ENCODE measurements at regions not wholly inside any gene's neighbourhood (a gene's known extent, or its start where the extent isn't known, plus 50 kb on each side); places are given as distances from the start of the nearest gene placed in this dataset.
A peak's percentile ranks its signal among the peaks of the same experiment; 100 is the strongest.

DNA sequence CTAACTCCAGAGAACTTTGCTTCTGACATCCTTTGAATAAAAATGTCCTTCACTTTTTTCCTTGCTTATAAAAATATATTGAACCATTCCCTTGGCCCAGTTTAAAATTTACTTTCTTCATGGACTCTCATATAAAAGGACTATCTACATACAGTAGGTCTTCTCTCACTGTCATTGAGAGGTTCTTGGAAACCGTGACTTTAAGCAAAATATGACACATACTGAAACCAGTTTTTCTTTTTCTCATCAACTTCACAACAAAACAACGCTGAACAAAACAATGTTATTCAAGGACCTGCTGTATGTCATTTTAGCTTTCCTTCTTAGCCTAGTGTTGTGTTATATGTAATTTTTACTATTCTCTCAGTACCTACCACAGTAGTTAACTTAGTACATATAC lies 496.8 kb downstream of the CENPC start:
- Histone ChIP-seq H3K4me3 (ENCODE audit: extremely low read depth, insufficient read depth, low read length, poor library complexity, severe bottlenecking) (no peak overlapping the region), H3K4me1 (ENCODE audit: control insufficient read depth, insufficient read depth, low read length, poor library complexity, severe bottlenecking) (no peaks in the 10 kb centered on the region), H3K36me3 (ENCODE audit: control insufficient read depth, insufficient read depth, low read length) (no peaks in the 10 kb centered on the region), H3K27ac (ENCODE audit: low read depth, low read length, severe bottlenecking) (no peak overlapping the region), H3K9me3 (ENCODE audit: control insufficient read depth, low read length) (no peaks in the 10 kb centered on the region)
- WGBS, 2 experiments (ENCODE audit: insufficient coverage in 2 of 2) = 100% methylated on average over 1 of the region's 2 CpGs

DNA sequence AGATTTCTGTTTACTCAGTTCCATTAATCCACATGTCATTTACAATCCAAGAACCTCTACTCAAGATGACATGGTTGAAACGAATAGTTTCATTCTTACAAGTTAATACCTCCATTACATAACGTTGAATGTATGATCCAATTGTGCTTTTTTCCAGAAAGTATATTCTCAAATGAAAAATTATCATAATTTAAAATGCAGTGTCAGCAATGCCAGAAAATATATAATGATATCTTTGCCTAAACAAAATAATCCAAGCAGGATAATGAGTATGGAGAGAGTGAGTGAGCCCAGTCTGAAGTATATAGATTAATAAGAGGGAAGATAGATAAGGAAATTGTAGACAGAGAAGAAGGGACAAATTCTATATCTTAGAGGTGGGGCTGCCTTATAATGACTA lies 505.0 kb downstream of the CENPC start:
- no peak overlapping the region for H3K27ac ChIP-seq (ENCODE audit: low read depth, low read length, severe bottlenecking)
- no CpG with 5 or more reads among the region's 2 CpGs for WGBS, 2 experiments (ENCODE audit: insufficient coverage in 2 of 2)
- H3K4me3 ChIP-seq (ENCODE audit: extremely low read depth, insufficient read depth, low read length, poor library complexity, severe bottlenecking) = no peak overlapping the region
- no peaks in the 10 kb centered on the region for H3K36me3 ChIP-seq (ENCODE audit: control insufficient read depth, insufficient read depth, low read length)
- peaks cover 3% of the 10 kb centered on the region for H3K4me1 ChIP-seq (ENCODE audit: control insufficient read depth, insufficient read depth, low read length, poor library complexity, severe bottlenecking)
- H3K9me3 ChIP-seq (ENCODE audit: control insufficient read depth, low read length) = no peaks in the 10 kb centered on the region

DNA sequence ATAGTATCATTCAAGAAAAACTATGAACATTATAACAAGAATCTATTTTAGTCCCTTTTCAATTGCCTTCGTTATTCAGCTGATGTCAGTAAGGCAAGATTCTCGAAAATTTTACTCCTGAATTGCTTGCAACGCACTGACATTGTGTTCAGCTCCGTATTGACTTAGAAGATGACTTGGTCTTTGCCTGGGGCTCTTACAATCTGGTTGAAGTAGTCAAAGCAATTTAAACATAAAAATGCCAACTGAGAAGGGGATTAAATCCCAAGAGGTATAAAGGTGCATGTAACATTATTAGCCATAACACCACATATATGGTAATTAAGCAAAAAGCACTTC lies 507.1 kb downstream of the CENPC start:
- no peaks in the 10 kb centered on the region for H3K36me3 ChIP-seq (ENCODE audit: control insufficient read depth, insufficient read depth, low read length)
- H3K27ac ChIP-seq (ENCODE audit: low read depth, low read length, severe bottlenecking) = no peak overlapping the region
- 66 to 80% methylated on average over 2 to 4 of the region's 4 CpGs for WGBS, 2 experiments (ENCODE audit: insufficient coverage in 2 of 2)
- no peak overlapping the region for H3K4me3 ChIP-seq (ENCODE audit: extremely low read depth, insufficient read depth, low read length, poor library complexity, severe bottlenecking)
- peaks cover 3% of the 10 kb centered on the region for H3K4me1 ChIP-seq (ENCODE audit: control insufficient read depth, insufficient read depth, low read length, poor library complexity, severe bottlenecking)
- H3K9me3 ChIP-seq (ENCODE audit: control insufficient read depth, low read length) = no peaks in the 10 kb centered on the region

DNA sequence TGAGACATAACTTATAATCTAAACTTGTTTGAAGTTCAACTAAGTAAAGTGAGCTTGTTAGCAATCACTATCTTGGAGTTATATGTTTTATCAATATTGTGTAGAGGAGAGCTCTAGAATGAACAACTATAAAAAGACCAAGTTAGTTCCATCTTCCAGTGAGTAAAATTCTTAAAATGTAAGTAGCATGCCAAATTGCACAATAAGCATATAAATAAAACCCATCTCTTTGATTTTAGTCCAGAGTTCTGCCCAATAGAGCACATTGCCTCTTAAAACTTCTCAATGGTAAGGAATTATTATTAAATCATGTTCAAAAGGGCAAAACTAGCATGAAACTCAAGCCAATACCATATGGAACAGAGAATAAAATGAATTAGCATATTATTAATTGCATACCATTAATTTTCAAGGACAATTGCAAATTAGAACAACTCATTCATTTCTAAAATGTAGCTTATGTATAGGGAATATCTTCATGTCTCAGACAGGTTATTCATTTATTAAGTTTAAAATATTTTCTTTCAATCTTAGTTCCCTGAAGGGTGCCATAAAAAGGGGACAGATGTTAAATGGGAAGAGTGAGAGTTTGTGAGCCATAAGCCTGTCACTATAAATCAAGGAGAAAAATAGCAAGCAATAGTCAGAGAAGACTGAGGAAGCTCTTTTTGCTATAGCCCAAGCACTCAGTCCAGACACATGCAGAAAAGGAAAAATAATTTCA lies 507.6 kb downstream of the CENPC start:
- Histone ChIP-seq H3K36me3 (ENCODE audit: control insufficient read depth, insufficient read depth, low read length) (no peaks in the 10 kb centered on the region), H3K9me3 (ENCODE audit: control insufficient read depth, low read length) (no peaks in the 10 kb centered on the region), H3K4me3 (ENCODE audit: extremely low read depth, insufficient read depth, low read length, poor library complexity, severe bottlenecking) (no peak overlapping the region), H3K4me1 (ENCODE audit: control insufficient read depth, insufficient read depth, low read length, poor library complexity, severe bottlenecking) (peaks cover 3% of the 10 kb centered on the region), H3K27ac (ENCODE audit: low read depth, low read length, severe bottlenecking) (no peak overlapping the region)

DNA sequence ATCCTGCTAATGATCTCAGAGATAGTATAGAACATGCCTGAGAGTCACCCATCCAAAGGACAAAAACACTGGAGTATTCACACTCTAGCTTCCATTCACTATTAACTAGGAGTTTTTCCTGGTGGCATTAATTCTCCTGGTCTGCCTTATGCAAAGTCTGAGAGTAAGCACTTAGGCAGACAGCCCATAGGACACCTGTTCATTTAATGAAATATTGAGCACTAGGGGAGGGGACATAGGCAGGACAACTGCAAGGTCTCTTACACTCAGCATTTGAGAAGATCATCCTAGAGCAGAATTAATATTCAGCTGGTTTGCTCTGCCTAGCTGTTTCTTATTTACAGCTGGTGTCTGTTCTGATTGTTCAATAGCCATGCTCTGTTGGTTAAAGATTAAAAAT lies 508.5 kb downstream of the CENPC start:
- Histone ChIP-seq H3K9me3 (ENCODE audit: control insufficient read depth, low read length) (no peaks in the 10 kb centered on the region), H3K27ac (ENCODE audit: low read depth, low read length, severe bottlenecking) (no peak overlapping the region), H3K4me3 (ENCODE audit: extremely low read depth, insufficient read depth, low read length, poor library complexity, severe bottlenecking) (no peak overlapping the region), H3K36me3 (ENCODE audit: control insufficient read depth, insufficient read depth, low read length) (no peaks in the 10 kb centered on the region), H3K4me1 (ENCODE audit: control insufficient read depth, insufficient read depth, low read length, poor library complexity, severe bottlenecking) (peaks cover 3% of the 10 kb centered on the region)

DNA sequence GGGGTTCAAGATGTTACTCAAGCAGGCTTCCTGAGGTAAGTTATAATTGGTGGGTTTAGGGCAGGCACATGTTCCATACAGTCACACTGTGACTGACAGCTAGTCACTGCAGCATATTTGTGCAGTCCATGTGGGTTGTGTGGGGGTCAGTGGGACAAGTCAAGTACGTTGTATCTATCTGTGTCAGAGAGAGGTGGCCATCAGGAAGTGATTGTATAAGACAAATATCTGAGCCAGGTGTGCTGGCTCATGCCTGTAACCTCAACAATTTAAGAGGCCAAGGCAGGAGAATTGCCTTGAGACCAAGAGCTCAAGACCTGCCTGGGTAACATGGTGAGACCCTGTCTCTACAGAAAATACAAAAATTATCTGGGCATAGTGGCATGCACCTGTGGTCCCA lies 509.3 kb downstream of the CENPC start:
- Histone ChIP-seq H3K27ac (ENCODE audit: low read depth, low read length, severe bottlenecking) (no peak overlapping the region), H3K9me3 (ENCODE audit: control insufficient read depth, low read length) (no peaks in the 10 kb centered on the region), H3K4me3 (ENCODE audit: extremely low read depth, insufficient read depth, low read length, poor library complexity, severe bottlenecking) (no peak overlapping the region), H3K36me3 (ENCODE audit: control insufficient read depth, insufficient read depth, low read length) (no peaks in the 10 kb centered on the region), H3K4me1 (ENCODE audit: control insufficient read depth, insufficient read depth, low read length, poor library complexity, severe bottlenecking) (peaks cover 3% of the 10 kb centered on the region)
- 67 to 100% methylated on average over 1 of the region's 1 CpG for WGBS, 2 experiments (ENCODE audit: insufficient coverage in 2 of 2)

DNA sequence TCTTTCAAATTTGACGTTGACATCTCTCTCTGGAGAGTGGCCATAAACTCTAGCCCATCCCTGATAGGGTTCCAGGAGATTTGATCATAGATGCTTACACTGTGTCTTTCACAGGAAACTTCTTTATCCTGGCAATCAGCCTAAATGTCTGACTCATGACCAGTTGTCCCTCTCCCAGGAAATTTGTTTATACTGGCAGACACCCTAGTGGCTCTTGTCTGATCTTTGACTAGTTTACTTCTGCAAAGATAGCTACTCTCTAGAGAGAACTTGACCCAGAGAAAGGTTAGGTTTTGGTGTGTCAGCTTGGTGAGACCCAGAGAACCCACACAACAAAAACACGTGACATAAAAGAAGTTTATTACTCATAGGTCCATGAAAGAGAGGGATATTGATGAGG lies 509.8 kb downstream of the CENPC start:
- no peak overlapping the region for H3K27ac ChIP-seq (ENCODE audit: low read depth, low read length, severe bottlenecking)
- H3K9me3 ChIP-seq (ENCODE audit: control insufficient read depth, low read length) = no peaks in the 10 kb centered on the region
- peaks cover 8% of the 10 kb centered on the region for H3K4me1 ChIP-seq (ENCODE audit: control insufficient read depth, insufficient read depth, low read length, poor library complexity, severe bottlenecking)
- no peak overlapping the region for H3K4me3 ChIP-seq (ENCODE audit: extremely low read depth, insufficient read depth, low read length, poor library complexity, severe bottlenecking)
- 60% methylated on average over 1 of the region's 2 CpGs; no CpG with 5 or more reads in 1 of the 2 experiments for WGBS, 2 experiments (ENCODE audit: insufficient coverage in 2 of 2)
- no peaks in the 10 kb centered on the region for H3K36me3 ChIP-seq (ENCODE audit: control insufficient read depth, insufficient read depth, low read length)

DNA sequence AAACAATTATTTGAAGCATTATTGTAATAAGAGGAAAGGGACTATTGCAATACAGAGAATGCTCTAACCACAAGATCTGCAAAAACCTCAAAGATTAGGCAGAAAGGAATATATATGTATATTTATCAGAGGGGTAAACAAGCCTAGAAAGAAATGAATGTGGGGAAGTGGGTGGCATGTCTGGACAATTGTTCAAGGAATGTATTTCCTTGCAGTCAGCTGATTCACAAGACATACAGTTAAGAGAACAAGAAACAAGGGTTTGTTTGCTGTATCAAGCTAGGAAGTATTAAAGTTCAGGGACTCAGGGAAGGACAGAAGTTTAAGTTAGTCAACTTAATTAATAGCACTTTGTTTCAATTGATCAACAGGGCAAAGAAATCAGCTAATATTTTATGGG lies 514.7 kb downstream of the CENPC start:
- H3K4me1 ChIP-seq (ENCODE audit: control insufficient read depth, insufficient read depth, low read length, poor library complexity, severe bottlenecking) = peaks cover 8% of the 10 kb centered on the region
- H3K9me3 ChIP-seq (ENCODE audit: control insufficient read depth, low read length) = no peaks in the 10 kb centered on the region
- H3K4me3 ChIP-seq (ENCODE audit: extremely low read depth, insufficient read depth, low read length, poor library complexity, severe bottlenecking) = no peak overlapping the region
- H3K27ac ChIP-seq (ENCODE audit: low read depth, low read length, severe bottlenecking) = no peak overlapping the region
- H3K36me3 ChIP-seq (ENCODE audit: control insufficient read depth, insufficient read depth, low read length) = no peaks in the 10 kb centered on the region

DNA sequence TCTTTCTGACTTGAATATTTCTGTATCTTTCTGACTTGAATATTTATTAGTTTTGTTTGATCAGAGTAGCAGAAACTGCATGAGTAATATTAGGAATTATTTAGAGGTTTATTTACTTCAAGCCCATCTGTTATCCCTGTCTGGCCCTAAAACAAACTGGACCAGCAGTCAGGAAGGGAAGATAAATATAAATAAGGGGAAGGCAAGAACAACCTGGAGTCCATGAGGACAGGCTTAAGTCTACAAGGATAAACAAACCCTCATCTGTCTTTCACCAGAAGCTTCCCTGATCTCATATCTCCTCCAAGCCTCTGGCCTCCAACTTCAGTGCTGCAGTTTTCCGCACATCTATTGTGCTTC lies 524.9 kb downstream of the CENPC start:
- Histone ChIP-seq H3K4me1 (ENCODE audit: control insufficient read depth, insufficient read depth, low read length, poor library complexity, severe bottlenecking) (peaks cover 8% of the 10 kb centered on the region), H3K36me3 (ENCODE audit: control insufficient read depth, insufficient read depth, low read length) (no peaks in the 10 kb centered on the region), H3K27ac (ENCODE audit: low read depth, low read length, severe bottlenecking) (peak overlapping the region; percentile 50), H3K4me3 (ENCODE audit: extremely low read depth, insufficient read depth, low read length, poor library complexity, severe bottlenecking) (no peak overlapping the region), H3K9me3 (ENCODE audit: control insufficient read depth, low read length) (peaks cover 10% of the 10 kb centered on the region)
- no CpG with 5 or more reads among the region's 1 CpG for WGBS, 2 experiments (ENCODE audit: insufficient coverage in 2 of 2)

DNA sequence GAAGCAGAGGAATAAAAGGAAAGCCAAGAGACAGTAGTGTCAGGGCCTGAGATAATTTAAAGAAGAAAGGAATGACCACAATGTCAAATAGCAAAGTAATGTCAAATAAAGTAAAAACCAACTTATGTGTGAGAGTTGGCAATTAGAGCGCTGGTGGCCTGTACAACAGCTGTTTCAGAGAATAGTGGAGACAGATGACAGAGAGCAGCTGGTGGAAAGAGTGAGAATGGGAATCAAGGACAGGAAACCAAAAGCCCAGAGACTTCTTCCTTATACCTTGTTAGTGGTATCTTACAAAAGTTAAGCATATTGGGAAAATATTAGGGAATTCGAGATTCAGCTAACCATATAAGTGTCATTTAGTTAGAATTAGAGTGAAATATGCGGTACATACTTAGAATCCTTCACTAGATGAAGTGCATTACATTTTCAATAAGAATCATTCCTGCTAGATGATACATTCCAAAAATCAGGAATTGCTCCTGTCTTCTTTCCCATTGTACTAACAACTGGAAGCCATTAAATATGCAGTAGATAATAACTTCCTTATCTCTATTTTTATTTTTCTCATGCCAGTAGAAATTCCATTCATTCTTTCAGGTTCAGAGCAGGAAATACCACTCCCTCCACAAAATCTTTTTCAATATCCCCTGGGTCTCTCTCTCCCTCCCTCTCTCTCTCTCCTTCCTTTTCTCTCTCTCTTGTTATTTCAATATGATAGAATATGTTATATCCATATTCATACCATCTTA lies 525.4 kb downstream of the CENPC start:
- WGBS, 2 experiments (ENCODE audit: insufficient coverage in 2 of 2) = 100% methylated on average over 1 of the region's 3 CpGs; no CpG with 5 or more reads in 1 of the 2 experiments
- Histone ChIP-seq H3K27ac (ENCODE audit: low read depth, low read length, severe bottlenecking) (peak overlapping the region; percentile 52), H3K36me3 (ENCODE audit: control insufficient read depth, insufficient read depth, low read length) (no peaks in the 10 kb centered on the region), H3K4me1 (ENCODE audit: control insufficient read depth, insufficient read depth, low read length, poor library complexity, severe bottlenecking) (peaks cover 8% of the 10 kb centered on the region), H3K4me3 (ENCODE audit: extremely low read depth, insufficient read depth, low read length, poor library complexity, severe bottlenecking) (no peak overlapping the region), H3K9me3 (ENCODE audit: control insufficient read depth, low read length) (peaks cover 10% of the 10 kb centered on the region)

DNA sequence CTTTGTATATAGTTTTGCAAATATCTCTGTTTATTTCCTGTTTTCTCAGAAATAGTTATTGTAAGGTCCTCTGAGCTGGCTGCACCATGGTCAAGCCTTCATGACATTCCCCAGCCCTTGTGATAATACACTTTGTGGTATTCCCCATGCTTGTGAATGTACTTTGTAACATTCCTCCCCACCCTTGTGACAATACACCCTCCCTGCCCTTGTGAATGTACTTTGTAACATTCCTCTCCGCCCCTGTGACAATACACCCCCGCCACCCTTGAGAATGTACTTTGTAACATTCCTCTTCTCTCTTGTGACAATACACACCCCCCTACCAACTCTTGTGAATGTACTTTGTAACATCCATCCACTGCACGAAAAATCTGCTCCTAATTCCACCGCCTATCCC lies 530.7 kb downstream of the CENPC start:
- WGBS, 2 experiments (ENCODE audit: insufficient coverage in 2 of 2) = 81 to 84% methylated on average over 3 to 4 of the region's 4 CpGs
- Histone ChIP-seq H3K4me1 (ENCODE audit: control insufficient read depth, insufficient read depth, low read length, poor library complexity, severe bottlenecking) (peaks cover 3% of the 10 kb centered on the region), H3K4me3 (ENCODE audit: extremely low read depth, insufficient read depth, low read length, poor library complexity, severe bottlenecking) (no peak overlapping the region), H3K27ac (ENCODE audit: low read depth, low read length, severe bottlenecking) (no peak overlapping the region), H3K36me3 (ENCODE audit: control insufficient read depth, insufficient read depth, low read length) (no peaks in the 10 kb centered on the region), H3K9me3 (ENCODE audit: control insufficient read depth, low read length) (peaks cover 10% of the 10 kb centered on the region)

Data from mesodermal cell (in vitro differentiated cells).